SH-SY5Y (cell line): ENCODE measurements at regions not wholly inside any gene's neighbourhood (a gene's known extent, or its start where the extent isn't known, plus 50 kb on each side); places are given as distances from the start of the nearest gene placed in this dataset.

ENCODE experiments used
- GATA2 ChIP-seq: IDR thresholded peaks from 2 replicates; pipeline ENCODE4 v1.6.1; 2011; ENCODE audit warnings: mild to moderate bottlenecking, low read depth, low read length
- GATA3 ChIP-seq: IDR thresholded peaks from 2 replicates; pipeline ENCODE4 v1.6.1; 2011; ENCODE audit warnings: low read depth, mild to moderate bottlenecking, low read length, moderate library complexity

- no peak for TF ChIP-seq GATA2
- no peak for TF ChIP-seq GATA3
Observed at GRCh38 chr6:111987295-111987694, 66.6 kb upstream of the CCN6 start.
